ENCODE measurements at regions not wholly inside any gene's neighbourhood (a gene's known extent, or its start where the extent isn't known, plus 50 kb on each side); places are given as distances from the start of the nearest gene placed in this dataset.

- Histone ChIP-seq H3K79me1 (ENCODE audit: insufficient read depth, low read depth, low read length, poor library complexity, severe bottlenecking) (no peaks in the 10 kb centered on the region), H3K4me2 (ENCODE audit: insufficient read depth, insufficient read length, low read length) (no peak overlapping the region), H3K27me3 (ENCODE audit: insufficient read depth, low read length) (no peaks in the 10 kb centered on the region), H4K91ac (ENCODE audit: insufficient read length, low read depth, low read length) (no peak overlapping the region), H2BK15ac (ENCODE audit: low read depth, low read length) (no peak overlapping the region), H3K56ac (ENCODE audit: insufficient read length, low read depth, low read length) (no peak overlapping the region), H3K27ac (ENCODE audit: insufficient read length, low read depth, low read length) (no peak overlapping the region), H3K14ac (ENCODE audit: insufficient read depth, low read length) (no peak overlapping the region), H2AFZ (ENCODE audit: low read length) (no peak overlapping the region), H2BK5ac (ENCODE audit: insufficient read length, low read length) (no peak overlapping the region), H4K8ac (replicated peaks; ENCODE audit: insufficient read length, low read depth, low read length) (no peak overlapping the region), H4K5ac (ENCODE audit: insufficient read length, low read depth, low read length) (no peak overlapping the region), H4K20me1 (ENCODE audit: control insufficient read depth, insufficient read depth, insufficient read length) (no peaks in the 10 kb centered on the region), H2AK5ac (ENCODE audit: insufficient read length, low read length) (no peak overlapping the region), H3K23ac (ENCODE audit: insufficient read length, low read depth, low read length) (no peak overlapping the region), H3K23me2 (ENCODE audit: insufficient read length, low read depth, low read length, poor library complexity, severe bottlenecking) (no peaks in the 10 kb centered on the region), H3K9me3 (ENCODE audit: control insufficient read depth, low read depth, low read length) (no peaks in the 10 kb centered on the region), H3K79me2 (ENCODE audit: insufficient read depth, low read length) (no peaks in the 10 kb centered on the region), H3K4ac (ENCODE audit: low read depth, low read length) (no peak overlapping the region), H3T11ph (ENCODE audit: low read length) (no peak overlapping the region), H2BK12ac (ENCODE audit: insufficient read length, low read depth, low read length) (no peak overlapping the region), H3K9ac (ENCODE audit: extremely low read depth, insufficient read length, low read length) (no peak overlapping the region), H2BK20ac (ENCODE audit: low read depth, low read length, poor library complexity, severe bottlenecking) (no peak overlapping the region), H3K18ac (ENCODE audit: insufficient read length, low read depth, low read length) (no peak overlapping the region), H3K4me1 (ENCODE audit: insufficient read depth, low read length) (no peaks in the 10 kb centered on the region; the same call in 1 of the 2 replicates), H2BK120ac (ENCODE audit: low read depth, low read length, poor library complexity, severe bottlenecking) (no peak overlapping the region)
- Mint-ChIP-seq H3K27ac (no peak overlapping the region), H3K9me3 (peaks cover 0 to 2% of the 10 kb centered on the region in 2 experiments; a peak in 1 of 5 replicates), H3K4me1 (peaks cover 5 to 12% of the 10 kb centered on the region in 2 experiments; a peak in 3 of 4 replicates), H3K36me3 (ENCODE audit: insufficient read depth in 1 of 3, low read depth in 3 of 3) (peaks cover 0 to 2% (median 0%) of the 10 kb centered on the region in 3 experiments; a peak in 1 of 7 replicates), H3K4me3 (no peak overlapping the region), H3K27me3 (ENCODE audit: low read depth) (peaks cover 4% of the 10 kb centered on the region)
- no peak for TF ChIP-seq CTCF (conservative IDR thresholded peaks at IDR 0.05)
- DNase-seq: no peak
- no CpG with 5 or more reads among the region's 1 CpG for WGBS (ENCODE audit: extremely low coverage, insufficient read length, low lambda C conversion rate)
Observed at GRCh38 chr11:131043251-131043650, 127.0 kb upstream of the SNX19 start.

Measured in H9 (cell line).